AG09319 (cell line): ENCODE measurements at regions not wholly inside any gene's neighbourhood (a gene's known extent, or its start where the extent isn't known, plus 50 kb on each side); places are given as distances from the start of the nearest gene placed in this dataset.

Experiments
- DNase-seq: peaks from one replicate; pipeline ENCODE4 v3.0.0-alpha.2; 2010; ENCODE audit warnings: low read depth; ENCODE audit errors: extremely low read depth
- CTCF ChIP-seq: IDR thresholded peaks from 2 replicates; pipeline ENCODE4 v1.5.1; 2011; ENCODE audit warnings: low read depth, mild to moderate bottlenecking, inconsistent platforms, low read length, moderate library complexity

- no peak for TF ChIP-seq CTCF
- DNase-seq, result no peak
These were observed 141.5 kb upstream of the SLC39A10 start for GRCh38 chr2:195515551-195515950.

- TF ChIP-seq CTCF, result no peak
- no peak for DNase-seq
These were observed 142.7 kb upstream of the SLC39A10 start for GRCh38 chr2:195514365-195514764.

GRCh38 chr2:195513119-195513518 is 143.9 kb upstream of the SLC39A10 start:
- DNase-seq, result no peak
- no peak for TF ChIP-seq CTCF

GRCh38 chr2:195509551-195509950 is 147.5 kb upstream of the SLC39A10 start:
- no peak for TF ChIP-seq CTCF
- no peak for DNase-seq

- TF ChIP-seq CTCF, result no peak
- no peak for DNase-seq
These were observed 148.9 kb upstream of the SLC39A10 start for GRCh38 chr2:195508139-195508455.

GRCh38 chr2:195507447-195508138 is 149.4 kb upstream of the SLC39A10 start:
- no peak for DNase-seq
- no peak for TF ChIP-seq CTCF

- no peak for DNase-seq
- no peak for TF ChIP-seq CTCF
These were observed 151.3 kb upstream of the SLC39A10 start for GRCh38 chr2:195505701-195506100.
